ENCODE measurements at regions not wholly inside any gene's neighbourhood (a gene's known extent, or its start where the extent isn't known, plus 50 kb on each side); places are given as distances from the start of the nearest gene placed in this dataset.

- TF ChIP-seq CTCF (conservative IDR thresholded peaks at IDR 0.05) (no peak), EZH2 (IDR thresholded peaks at IDR 0.05; ENCODE audit: low read depth) (no peak)
These were observed 121.6 kb upstream of the HNRNPA3 start for GRCh38 chr2:177090967-177091366.

Data from PC-9 (cell line).